Heart left ventricle (tissue), 13 donors: ENCODE measurements at regions not wholly inside any gene's neighbourhood (a gene's known extent, or its start where the extent isn't known, plus 50 kb on each side); places are given as distances from the start of the nearest gene placed in this dataset.

ENCODE experiments used
- CTCF ChIP-seq, 12 donors: fragments of 200-600 bp; sonication (generic) in 4 of 12; IDR thresholded peaks; one replicate each; pipeline versions ENCODE4 v1.5.0 to v1.8.0; 2018 to 2022; ENCODE audit warnings: antibody characterized with exemption in 12 of 12, mild to moderate bottlenecking in 5 of 12
- POLR2A ChIP-seq, 2 donors: fragments of 450-650 bp; IDR thresholded peaks; one replicate each; pipeline ENCODE4 v1.6.1; 2017; ENCODE audit warnings: antibody characterized with exemption in 2 of 2, mild to moderate bottlenecking in 2 of 2, moderate library complexity in 2 of 2
- donor health status: ischemic (EF 13 %, LVEDD 7.1; RV severe dilation, severe dysfunction).
- donor health status: DM: no; HTN: yes; CAD: no.
- donor health status: DM: no; HTN: no; CAD: no.
- donor health status: ischemic (EF 25% LVEDD 6.9; RV normal size, moderate dysfunction).
- donor health status: ischemic (EF 25% LVEDD 5.7; RV mildly dilated, moderate dysfunction).
- donor health status: ischemic (EF 35%, LVEDD 5.7; RV mildly dilated, moderate dysfunction).
- donor health status: nonischemic (EF 11% LVEDD 7.7; RV severe dilation, severe dysfunction).
- donor health status: DM: yes; HTN: yes; CAD: no.
- donor health status: PGD.
- donor health status: ischemic (EF 29% LVEDD 5.4; RV normal size, mild dysfunction).
- donor health status: nonischemic (EF 23%, LVEDD 6.1; RV moderate dilation, normal function).

- TF ChIP-seq CTCF (IDR thresholded peaks at IDR 0.05) (no peak), POLR2A (IDR thresholded peaks at IDR 0.05) (no peak)
Measured at GRCh38 chr2:140128909-140129308, 1348.7 kb upstream of the NXPH2 start.
